ENCODE measurements at regions not wholly inside any gene's neighbourhood (a gene's known extent, or its start where the extent isn't known, plus 50 kb on each side); places are given as distances from the start of the nearest gene placed in this dataset.

- H3K4me3 Mint-ChIP-seq (ENCODE audit: unreplicated experiment): no peak overlapping the region
- H3K27me3 Mint-ChIP-seq (ENCODE audit: low read depth): no peaks in the 10 kb centered on the region
- no peaks in the 10 kb centered on the region for H3K36me3 Mint-ChIP-seq (ENCODE audit: low read depth)
- peaks cover 37% of the 10 kb centered on the region for H3K4me1 Mint-ChIP-seq (ENCODE audit: low read depth)
- no peak overlapping the region for H3K27ac Mint-ChIP-seq (ENCODE audit: unreplicated experiment)
- no peaks in the 10 kb centered on the region for H3K9me3 Mint-ChIP-seq (ENCODE audit: low read depth)
- TF ChIP-seq CTCF (IDR thresholded peaks at IDR 0.05): no peak
- DNase-seq (ENCODE audit: low spot score): no peak
Measured at GRCh38 chr6:44731485-44732095, 344.1 kb downstream of the CDC5L start.

- H3K27me3 Mint-ChIP-seq (ENCODE audit: low read depth): no peaks in the 10 kb centered on the region
- no peak overlapping the region for H3K27ac Mint-ChIP-seq (ENCODE audit: unreplicated experiment)
- TF ChIP-seq CTCF (IDR thresholded peaks at IDR 0.05): no peak
- peaks cover 37% of the 10 kb centered on the region for H3K4me1 Mint-ChIP-seq (ENCODE audit: low read depth)
- H3K9me3 Mint-ChIP-seq (ENCODE audit: low read depth): no peaks in the 10 kb centered on the region
- H3K4me3 Mint-ChIP-seq (ENCODE audit: unreplicated experiment): no peak overlapping the region
- DNase-seq (ENCODE audit: low spot score): no peak
- H3K36me3 Mint-ChIP-seq (ENCODE audit: low read depth): no peaks in the 10 kb centered on the region
Measured at GRCh38 chr6:44732243-44732642, 344.7 kb downstream of the CDC5L start.

DNA sequence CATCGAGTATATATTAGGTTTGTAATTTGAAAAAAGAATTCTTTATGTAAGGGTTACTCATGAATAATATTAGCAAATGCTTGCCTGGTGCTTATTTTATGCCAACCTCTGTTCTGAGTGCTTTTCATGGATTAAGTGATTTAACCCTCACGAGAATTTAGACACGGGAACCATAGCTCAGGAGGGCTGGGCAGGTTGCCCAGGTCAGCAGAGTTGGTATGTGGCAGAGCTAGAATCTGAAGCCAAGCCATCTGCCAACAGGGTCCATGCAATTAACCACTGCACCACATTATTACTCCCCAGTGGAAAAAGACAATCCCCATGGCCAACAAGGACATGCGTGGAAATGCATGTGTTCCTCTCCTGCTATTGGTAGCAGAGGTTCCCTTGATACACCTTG is 345.6 kb downstream of the CDC5L start:
- no peak for DNase-seq (ENCODE audit: low spot score)
- Mint-ChIP-seq H3K4me1 (ENCODE audit: low read depth) (peaks cover 43% of the 10 kb centered on the region), H3K27me3 (ENCODE audit: low read depth) (no peaks in the 10 kb centered on the region), H3K27ac (ENCODE audit: unreplicated experiment) (no peak overlapping the region), H3K9me3 (ENCODE audit: low read depth) (no peaks in the 10 kb centered on the region), H3K36me3 (ENCODE audit: low read depth) (no peaks in the 10 kb centered on the region), H3K4me3 (ENCODE audit: unreplicated experiment) (no peak overlapping the region)
- no peak for TF ChIP-seq CTCF (IDR thresholded peaks at IDR 0.05)

DNA sequence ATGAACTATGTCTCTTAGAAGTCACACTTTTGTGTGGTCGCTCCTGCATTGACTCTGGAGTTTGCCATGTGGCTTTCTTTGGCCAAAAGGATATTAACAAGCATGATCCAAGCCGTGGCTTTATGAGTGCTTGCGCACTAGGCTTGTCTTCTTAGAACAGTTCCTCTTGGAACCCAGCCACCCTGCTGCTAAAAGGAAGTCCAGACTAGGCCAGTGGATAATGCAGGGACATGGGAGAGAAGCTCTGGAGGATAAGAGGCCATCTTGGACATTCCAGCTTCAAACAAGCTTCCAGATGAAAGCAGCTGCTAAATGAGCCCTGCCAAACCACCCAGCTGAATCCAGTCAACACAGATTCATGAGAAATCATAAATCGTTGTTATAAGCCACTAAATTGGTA is 346.4 kb downstream of the CDC5L start:
- Mint-ChIP-seq H3K27me3 (ENCODE audit: low read depth) (no peaks in the 10 kb centered on the region), H3K9me3 (ENCODE audit: low read depth) (no peaks in the 10 kb centered on the region), H3K4me1 (ENCODE audit: low read depth) (peaks cover 49% of the 10 kb centered on the region), H3K27ac (ENCODE audit: unreplicated experiment) (no peak overlapping the region), H3K36me3 (ENCODE audit: low read depth) (no peaks in the 10 kb centered on the region), H3K4me3 (ENCODE audit: unreplicated experiment) (no peak overlapping the region)
- TF ChIP-seq CTCF (IDR thresholded peaks at IDR 0.05): no peak
- no peak for DNase-seq (ENCODE audit: low spot score)

GRCh38 chr6:44734886-44735629 is 347.6 kb downstream of the CDC5L start:
- H3K4me1 Mint-ChIP-seq (ENCODE audit: low read depth): peaks cover 52% of the 10 kb centered on the region
- no peaks in the 10 kb centered on the region for H3K36me3 Mint-ChIP-seq (ENCODE audit: low read depth)
- H3K27me3 Mint-ChIP-seq (ENCODE audit: low read depth): no peaks in the 10 kb centered on the region
- no peaks in the 10 kb centered on the region for H3K9me3 Mint-ChIP-seq (ENCODE audit: low read depth)
- no peak overlapping the region for H3K4me3 Mint-ChIP-seq (ENCODE audit: unreplicated experiment)
- no peak for TF ChIP-seq CTCF (IDR thresholded peaks at IDR 0.05)
- H3K27ac Mint-ChIP-seq (ENCODE audit: unreplicated experiment): no peak overlapping the region
- DNase-seq (ENCODE audit: low spot score): no peak

Measured in chondrocyte (in vitro differentiated cells).